HL-60 (cell line): ENCODE measurements at regions not wholly inside any gene's neighbourhood (a gene's known extent, or its start where the extent isn't known, plus 50 kb on each side); places are given as distances from the start of the nearest gene placed in this dataset.

ENCODE experiments used
- DNase-seq, 2 experiments: peaks; one replicate each; pipeline ENCODE4 v3.0.0-alpha.2; 2010 to 2020; ENCODE audit warnings: low read depth in 1 of 2, low spot score in 1 of 2
- H3K27ac ChIP-seq: fragments of 250-450 bp; sonication (Bioruptor Pico); replicated peaks from 2 replicates; pipeline ENCODE4 v1.5.1; 2020; ENCODE audit warnings: mild to moderate bottlenecking, moderate library complexity
- H3K27me3 ChIP-seq: fragments of 250-450 bp; sonication (Bioruptor Pico); 2 replicates; pipeline ENCODE4 v1.5.1; 2021; ENCODE audit warnings: mild to moderate bottlenecking, moderate library complexity; ENCODE audit not compliant: insufficient read depth, poor library complexity, severe bottlenecking
- H3K4me3 ChIP-seq: replicated peaks from 2 replicates; pipeline ENCODE4 v1.5.1; 2011; ENCODE audit warnings: mild to moderate bottlenecking, control low read depth, low read length; ENCODE audit not compliant: insufficient read depth
- GABPA ChIP-seq: IDR thresholded peaks from 2 replicates; pipeline ENCODE4 v1.6.1; 2012; ENCODE audit warnings: low read depth
- POLR2AphosphoS5 ChIP-seq: IDR thresholded peaks from 2 replicates; pipeline ENCODE4 v1.6.1; 2012; ENCODE audit warnings: low read depth
- SPI1 ChIP-seq: IDR thresholded peaks from 2 replicates; pipeline ENCODE4 v1.6.1; 2012; ENCODE audit warnings: low read depth, mild to moderate bottlenecking, borderline replicate concordance
- TF ChIP-seq, protein P1 (sequence below): IDR thresholded peaks from one replicate; pipeline ENCODE4 v1.5.1; 2011; ENCODE audit warnings: low read length, control low read depth, inconsistent platforms; ENCODE audit not compliant: insufficient read depth
- TF ChIP-seq, protein P2 (sequence below): IDR thresholded peaks from 2 replicates; pipeline ENCODE4 v1.6.1; 2012; ENCODE audit warnings: low read depth; ENCODE audit not compliant: insufficient replicate concordance

DNA sequence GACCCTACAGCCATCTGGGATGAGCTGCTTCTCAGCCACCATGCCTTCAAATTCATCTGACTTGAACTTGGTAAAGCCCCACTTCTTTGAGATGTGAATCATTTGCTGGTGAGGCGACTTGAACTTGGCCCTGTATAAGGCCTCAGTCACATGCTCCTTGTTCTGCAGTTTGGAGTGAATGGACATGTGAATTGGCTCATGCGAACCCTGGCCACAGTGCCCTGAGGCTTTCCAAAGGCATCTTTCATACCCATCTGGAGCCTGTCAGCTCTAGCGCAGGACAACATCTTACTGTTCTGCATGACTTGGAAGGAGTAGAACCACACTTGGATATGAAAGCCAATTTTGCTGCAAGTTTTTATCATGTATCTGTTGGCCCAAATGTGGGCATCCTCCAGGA lies 244.0 kb upstream of the FAM83B start:
- DNase-seq, result no peak
- H3K4me3 ChIP-seq, result no peak overlapping the region
- H3K27ac ChIP-seq, result no peak overlapping the region
- TF ChIP-seq, protein P1, sequence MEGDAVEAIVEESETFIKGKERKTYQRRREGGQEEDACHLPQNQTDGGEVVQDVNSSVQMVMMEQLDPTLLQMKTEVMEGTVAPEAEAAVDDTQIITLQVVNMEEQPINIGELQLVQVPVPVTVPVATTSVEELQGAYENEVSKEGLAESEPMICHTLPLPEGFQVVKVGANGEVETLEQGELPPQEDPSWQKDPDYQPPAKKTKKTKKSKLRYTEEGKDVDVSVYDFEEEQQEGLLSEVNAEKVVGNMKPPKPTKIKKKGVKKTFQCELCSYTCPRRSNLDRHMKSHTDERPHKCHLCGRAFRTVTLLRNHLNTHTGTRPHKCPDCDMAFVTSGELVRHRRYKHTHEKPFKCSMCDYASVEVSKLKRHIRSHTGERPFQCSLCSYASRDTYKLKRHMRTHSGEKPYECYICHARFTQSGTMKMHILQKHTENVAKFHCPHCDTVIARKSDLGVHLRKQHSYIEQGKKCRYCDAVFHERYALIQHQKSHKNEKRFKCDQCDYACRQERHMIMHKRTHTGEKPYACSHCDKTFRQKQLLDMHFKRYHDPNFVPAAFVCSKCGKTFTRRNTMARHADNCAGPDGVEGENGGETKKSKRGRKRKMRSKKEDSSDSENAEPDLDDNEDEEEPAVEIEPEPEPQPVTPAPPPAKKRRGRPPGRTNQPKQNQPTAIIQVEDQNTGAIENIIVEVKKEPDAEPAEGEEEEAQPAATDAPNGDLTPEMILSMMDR, result no peak
- TF ChIP-seq GABPA (no peak), POLR2AphosphoS5 (no peak), SPI1 (no peak)
- TF ChIP-seq, protein P2, sequence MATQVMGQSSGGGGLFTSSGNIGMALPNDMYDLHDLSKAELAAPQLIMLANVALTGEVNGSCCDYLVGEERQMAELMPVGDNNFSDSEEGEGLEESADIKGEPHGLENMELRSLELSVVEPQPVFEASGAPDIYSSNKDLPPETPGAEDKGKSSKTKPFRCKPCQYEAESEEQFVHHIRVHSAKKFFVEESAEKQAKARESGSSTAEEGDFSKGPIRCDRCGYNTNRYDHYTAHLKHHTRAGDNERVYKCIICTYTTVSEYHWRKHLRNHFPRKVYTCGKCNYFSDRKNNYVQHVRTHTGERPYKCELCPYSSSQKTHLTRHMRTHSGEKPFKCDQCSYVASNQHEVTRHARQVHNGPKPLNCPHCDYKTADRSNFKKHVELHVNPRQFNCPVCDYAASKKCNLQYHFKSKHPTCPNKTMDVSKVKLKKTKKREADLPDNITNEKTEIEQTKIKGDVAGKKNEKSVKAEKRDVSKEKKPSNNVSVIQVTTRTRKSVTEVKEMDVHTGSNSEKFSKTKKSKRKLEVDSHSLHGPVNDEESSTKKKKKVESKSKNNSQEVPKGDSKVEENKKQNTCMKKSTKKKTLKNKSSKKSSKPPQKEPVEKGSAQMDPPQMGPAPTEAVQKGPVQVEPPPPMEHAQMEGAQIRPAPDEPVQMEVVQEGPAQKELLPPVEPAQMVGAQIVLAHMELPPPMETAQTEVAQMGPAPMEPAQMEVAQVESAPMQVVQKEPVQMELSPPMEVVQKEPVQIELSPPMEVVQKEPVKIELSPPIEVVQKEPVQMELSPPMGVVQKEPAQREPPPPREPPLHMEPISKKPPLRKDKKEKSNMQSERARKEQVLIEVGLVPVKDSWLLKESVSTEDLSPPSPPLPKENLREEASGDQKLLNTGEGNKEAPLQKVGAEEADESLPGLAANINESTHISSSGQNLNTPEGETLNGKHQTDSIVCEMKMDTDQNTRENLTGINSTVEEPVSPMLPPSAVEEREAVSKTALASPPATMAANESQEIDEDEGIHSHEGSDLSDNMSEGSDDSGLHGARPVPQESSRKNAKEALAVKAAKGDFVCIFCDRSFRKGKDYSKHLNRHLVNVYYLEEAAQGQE, result no peak
- H3K27me3 ChIP-seq, result no peaks in the 10 kb centered on the region

DNA sequence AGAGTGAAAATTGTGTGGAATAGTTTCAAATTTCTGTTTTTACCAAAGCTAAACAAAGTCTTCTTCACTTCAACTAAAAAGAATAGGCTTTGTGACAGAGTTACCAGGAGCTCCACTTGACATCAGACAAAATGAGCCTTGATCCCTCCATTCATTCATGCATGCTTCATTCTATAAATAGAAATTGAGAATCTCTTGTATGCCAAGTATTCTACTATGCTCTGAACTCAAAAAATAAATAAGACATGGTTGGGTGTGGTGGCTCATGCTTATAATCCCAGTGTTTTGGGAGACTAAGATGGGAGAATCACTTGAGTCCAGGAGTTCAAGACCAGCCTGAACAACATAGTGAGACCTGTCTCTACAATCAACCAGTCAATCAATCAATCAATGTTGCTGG lies 236.6 kb upstream of the FAM83B start:
- TF ChIP-seq POLR2AphosphoS5 (no peak), GABPA (no peak), SPI1 (no peak)
- TF ChIP-seq, protein P1, result no peak
- TF ChIP-seq, protein P2, result no peak
- Histone ChIP-seq H3K27me3 (no peaks in the 10 kb centered on the region), H3K4me3 (no peak overlapping the region), H3K27ac (no peak overlapping the region)
- DNase-seq, result no peak

DNA sequence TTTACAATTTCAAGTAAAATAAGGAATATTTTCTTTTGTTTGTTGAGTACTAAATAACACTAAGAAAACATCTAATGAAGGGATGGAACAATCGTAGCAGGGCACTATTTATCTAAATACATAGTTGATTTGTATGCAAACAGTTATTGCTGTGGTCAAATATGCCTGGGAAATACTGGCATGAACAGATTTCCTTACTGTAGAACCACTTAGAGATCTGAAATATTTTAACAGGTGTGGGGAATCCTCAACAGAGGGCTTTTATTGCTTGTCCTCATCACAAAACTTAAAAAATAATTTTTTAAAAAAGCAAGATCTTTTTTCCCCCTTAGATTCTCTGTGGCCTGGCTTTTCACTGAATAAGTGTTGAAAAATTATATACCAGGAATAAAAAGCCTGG lies 233.0 kb upstream of the FAM83B start:
- Histone ChIP-seq H3K27ac (no peak overlapping the region), H3K27me3 (no peaks in the 10 kb centered on the region), H3K4me3 (no peak overlapping the region)
- TF ChIP-seq SPI1, result no peak
- TF ChIP-seq GABPA, result no peak
- TF ChIP-seq, protein P2, result no peak
- no peak for TF ChIP-seq POLR2AphosphoS5
- TF ChIP-seq, protein P1, result no peak
- DNase-seq, result no peak
